Gastroesophageal sphincter (tissue), 4 donors: ENCODE measurements at regions not wholly inside any gene's neighbourhood (a gene's known extent, or its start where the extent isn't known, plus 50 kb on each side); places are given as distances from the start of the nearest gene placed in this dataset.

Experiments
- ATAC-seq: fragments of 150-250 bp; one replicate; pipeline ENCODE4 v1.9.1; 2016; ENCODE audit warnings: mild to moderate bottlenecking, moderate library complexity
- H3K27ac ChIP-seq, 4 donors: fragments of 200-600 bp; sonication (generic) in 3 of 4; 1 replicate in 3 of 4; 2 replicates in 1 of 4; pipeline ENCODE4 v1.5.1; 2016 to 2019
- H3K27me3 ChIP-seq: fragments of 200-600 bp; sonication (generic); one replicate; pipeline ENCODE4 v1.5.1; 2019
- H3K36me3 ChIP-seq, 2 donors: fragments of 200-600 bp; sonication (generic); one replicate each; pipeline ENCODE4 v1.5.1; 2019; ENCODE audit warnings: control low read depth in 1 of 2
- H3K4me1 ChIP-seq, 3 donors: fragments of 200-600 bp; sonication (generic); 1 replicate in 2 of 3; 2 replicates in 1 of 3; pipeline ENCODE4 v1.5.1; 2016 to 2019; ENCODE audit warnings: control low read depth in 2 of 3
- H3K4me3 ChIP-seq, 2 donors: fragments of 200-600 bp; sonication (generic); one replicate each; pipeline ENCODE4 v1.5.1; 2019; ENCODE audit warnings: mild to moderate bottlenecking in 1 of 2, moderate library complexity in 1 of 2
- H3K9me3 ChIP-seq, 3 donors: fragments of 200-600 bp; sonication (generic); one replicate each; pipeline ENCODE4 v1.5.1; 2017 to 2019; ENCODE audit warnings: control low read depth in 2 of 3
- EP300 ChIP-seq: sonication (generic); formaldehyde crosslinking; IDR thresholded peaks from one replicate; pipeline ENCODE4 v1.6.1; 2017; ENCODE audit warnings: antibody characterized with exemption, mild to moderate bottlenecking
- POLR2A ChIP-seq, 2 donors: fragments of 450-650 bp; IDR thresholded peaks; one replicate each; pipeline ENCODE4 v1.6.1; 2017; ENCODE audit warnings: antibody characterized with exemption in 2 of 2, mild to moderate bottlenecking in 2 of 2, moderate library complexity in 1 of 2
- POLR2AphosphoS5 ChIP-seq: sonication (generic); formaldehyde crosslinking; IDR thresholded peaks from one replicate; pipeline ENCODE4 v1.6.1; 2017; ENCODE audit warnings: antibody characterized with exemption
- WGBS, 2 donors: methylation state at CpG; one replicate each; pipeline ENCODE4 v1.1.5; 2018; ENCODE audit warnings: low coverage in 1 of 2; 5-methylcytosine and 5-hydroxymethylcytosine counted together
- TF ChIP-seq, protein P1 (sequence below), 4 experiments: fragments of 200-600 bp in 2 of 4; fragments of 450-650 bp in 2 of 4; sonication (generic) in 1 of 4; IDR thresholded peaks; one replicate each; pipeline ENCODE4 v1.5.1; 2017 to 2019; ENCODE audit warnings: antibody characterized with exemption in 4 of 4, mild to moderate bottlenecking in 2 of 4, moderate library complexity in 2 of 4

DNA sequence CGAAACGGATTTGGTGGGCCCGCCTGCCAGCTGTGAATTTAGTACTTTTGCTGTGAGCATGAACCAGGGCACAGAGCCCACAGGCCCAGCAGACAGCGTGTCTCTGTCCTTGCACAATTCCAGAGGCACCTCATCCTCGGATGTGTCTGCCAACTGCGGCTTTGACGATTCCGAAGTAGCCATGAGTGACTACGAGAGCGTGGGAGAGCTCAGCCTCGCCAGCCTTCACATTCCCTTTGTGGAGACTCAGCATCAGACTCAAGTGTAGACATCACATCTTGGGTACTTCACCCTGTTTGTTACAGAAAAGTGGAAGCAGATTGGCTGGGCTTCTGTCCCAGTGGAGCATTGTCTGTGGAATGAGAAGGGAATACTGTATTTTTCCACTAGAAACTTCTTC, 78.6 kb upstream of the MTNR1B start:
- Histone ChIP-seq H3K36me3 (no peaks in the 10 kb centered on the region), H3K9me3 (no peaks in the 10 kb centered on the region), H3K27ac (no peak overlapping the region), H3K4me1 (no peaks in the 10 kb centered on the region), H3K27me3 (no peaks in the 10 kb centered on the region), H3K4me3 (no peak overlapping the region)
- TF ChIP-seq POLR2A (IDR thresholded peaks at IDR 0.05): no peak
- no peak for TF ChIP-seq EP300
- TF ChIP-seq POLR2AphosphoS5: no peak
- TF ChIP-seq, protein P1, sequence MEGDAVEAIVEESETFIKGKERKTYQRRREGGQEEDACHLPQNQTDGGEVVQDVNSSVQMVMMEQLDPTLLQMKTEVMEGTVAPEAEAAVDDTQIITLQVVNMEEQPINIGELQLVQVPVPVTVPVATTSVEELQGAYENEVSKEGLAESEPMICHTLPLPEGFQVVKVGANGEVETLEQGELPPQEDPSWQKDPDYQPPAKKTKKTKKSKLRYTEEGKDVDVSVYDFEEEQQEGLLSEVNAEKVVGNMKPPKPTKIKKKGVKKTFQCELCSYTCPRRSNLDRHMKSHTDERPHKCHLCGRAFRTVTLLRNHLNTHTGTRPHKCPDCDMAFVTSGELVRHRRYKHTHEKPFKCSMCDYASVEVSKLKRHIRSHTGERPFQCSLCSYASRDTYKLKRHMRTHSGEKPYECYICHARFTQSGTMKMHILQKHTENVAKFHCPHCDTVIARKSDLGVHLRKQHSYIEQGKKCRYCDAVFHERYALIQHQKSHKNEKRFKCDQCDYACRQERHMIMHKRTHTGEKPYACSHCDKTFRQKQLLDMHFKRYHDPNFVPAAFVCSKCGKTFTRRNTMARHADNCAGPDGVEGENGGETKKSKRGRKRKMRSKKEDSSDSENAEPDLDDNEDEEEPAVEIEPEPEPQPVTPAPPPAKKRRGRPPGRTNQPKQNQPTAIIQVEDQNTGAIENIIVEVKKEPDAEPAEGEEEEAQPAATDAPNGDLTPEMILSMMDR (IDR thresholded peaks at IDR 0.05): no peak
- WGBS, 2 donors: 86 to 95% methylated on average over 8 to 9 of the region's 11 CpGs
- ATAC-seq: no peak

DNA sequence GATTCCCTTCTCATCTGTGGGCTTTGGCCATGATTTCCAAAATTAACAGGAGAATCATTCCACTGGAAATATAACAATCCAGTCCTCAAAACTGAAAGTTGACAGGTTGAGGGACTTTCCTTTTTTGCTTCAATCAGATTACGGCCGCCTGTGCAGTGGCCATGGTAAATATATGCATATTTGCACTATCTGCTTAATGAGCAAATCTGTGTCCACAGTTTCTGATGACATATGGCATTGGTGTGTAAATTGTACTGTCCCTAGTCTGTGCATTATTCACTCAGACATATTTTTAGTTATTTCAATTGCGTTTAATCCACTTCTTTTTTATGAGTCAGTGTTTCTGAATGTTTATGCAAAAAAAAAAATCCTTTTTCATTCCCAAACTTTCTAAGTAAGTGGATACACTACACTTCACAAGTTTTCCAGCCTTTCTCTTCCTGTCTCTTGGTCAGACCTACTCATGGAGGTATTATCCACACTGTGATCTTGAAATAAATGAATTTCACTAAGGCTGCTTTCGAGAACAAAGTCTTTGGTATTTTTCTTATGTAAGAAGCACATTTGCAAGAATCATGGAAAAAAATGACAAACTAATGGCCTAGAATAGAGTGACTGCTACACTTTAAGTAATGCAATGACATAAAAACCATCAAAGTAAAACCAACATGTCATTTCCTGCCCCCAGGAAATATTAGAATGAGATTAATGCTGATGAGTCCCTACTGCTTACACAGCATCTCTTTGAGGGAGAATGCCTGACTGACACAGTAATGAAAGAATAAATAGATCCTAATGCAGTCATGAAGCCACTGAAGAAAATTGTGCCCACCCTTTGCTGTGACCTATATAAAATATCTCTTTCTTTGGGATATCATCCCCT, 76.4 kb upstream of the MTNR1B start:
- H3K27me3 ChIP-seq: no peaks in the 10 kb centered on the region
- TF ChIP-seq POLR2AphosphoS5 (no peak), POLR2A (IDR thresholded peaks at IDR 0.05) (no peak), EP300 (no peak)
- TF ChIP-seq, protein P1 (IDR thresholded peaks at IDR 0.05): no peak
- ATAC-seq: no peak
- no peaks in the 10 kb centered on the region for H3K9me3 ChIP-seq
- H3K4me3 ChIP-seq: no peak overlapping the region
- WGBS, 2 donors: 56 to 65% methylated on average over 4 of the region's 4 CpGs
- H3K4me1 ChIP-seq: no peaks in the 10 kb centered on the region
- H3K36me3 ChIP-seq: no peaks in the 10 kb centered on the region
- H3K27ac ChIP-seq: no peak overlapping the region

DNA sequence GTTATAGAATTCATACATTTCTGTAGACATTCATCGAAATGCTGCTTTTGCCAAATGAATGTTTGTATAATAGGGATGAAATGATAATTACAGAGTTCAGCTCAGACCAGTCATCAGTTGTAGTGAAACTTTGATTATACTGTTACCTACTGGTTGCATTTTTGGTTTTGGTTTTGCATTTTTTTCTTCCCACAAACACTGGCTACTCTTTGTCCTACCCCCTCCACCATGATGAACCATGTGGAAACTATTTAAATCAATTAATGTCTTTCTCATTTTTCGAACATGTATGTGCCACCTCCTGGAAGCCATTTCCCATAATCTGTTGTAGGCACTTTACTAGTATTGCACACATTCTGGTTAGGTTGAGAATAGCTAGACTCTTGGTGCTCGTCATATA, 75.3 kb upstream of the MTNR1B start:
- no peak overlapping the region for H3K4me3 ChIP-seq
- H3K36me3 ChIP-seq: no peaks in the 10 kb centered on the region
- no peak for ATAC-seq
- H3K9me3 ChIP-seq: no peaks in the 10 kb centered on the region
- no peaks in the 10 kb centered on the region for H3K27me3 ChIP-seq
- 84 to 91% methylated on average over 2 to 3 of the region's 3 CpGs for WGBS, 2 donors
- no peaks in the 10 kb centered on the region for H3K4me1 ChIP-seq
- no peak for TF ChIP-seq POLR2A (IDR thresholded peaks at IDR 0.05)
- no peak for TF ChIP-seq EP300
- TF ChIP-seq POLR2AphosphoS5: no peak
- TF ChIP-seq, protein P1 (IDR thresholded peaks at IDR 0.05): no peak
- no peak overlapping the region for H3K27ac ChIP-seq

DNA sequence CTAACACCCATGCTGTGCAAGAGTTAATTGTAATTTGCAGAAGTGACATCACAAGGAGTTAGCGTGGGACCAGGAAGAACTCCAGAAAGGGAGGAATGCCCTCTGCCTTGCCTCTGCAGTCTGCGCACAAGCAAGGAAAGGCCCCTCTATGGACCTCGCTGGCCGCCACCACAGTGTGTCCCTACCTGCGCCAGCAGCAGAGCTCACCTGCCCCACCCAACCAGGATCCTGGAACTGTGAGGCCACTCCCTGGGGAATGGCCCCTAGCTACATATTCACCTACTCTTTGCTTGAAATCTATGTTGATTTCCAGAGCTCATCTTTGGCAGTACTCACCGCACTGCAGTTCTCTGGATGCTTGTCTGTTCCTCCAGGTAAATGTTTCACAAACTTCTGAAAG, 72.0 kb upstream of the MTNR1B start:
- no peak for ATAC-seq
- 81 to 100% methylated on average over 1 to 3 of the region's 6 CpGs for WGBS, 2 donors
- H3K4me3 ChIP-seq: no peak overlapping the region
- TF ChIP-seq EP300 (no peak), POLR2A (IDR thresholded peaks at IDR 0.05) (no peak), POLR2AphosphoS5 (no peak)
- TF ChIP-seq, protein P1 (IDR thresholded peaks at IDR 0.05): no peak
- H3K36me3 ChIP-seq: no peaks in the 10 kb centered on the region
- H3K27me3 ChIP-seq: no peaks in the 10 kb centered on the region
- no peaks in the 10 kb centered on the region for H3K9me3 ChIP-seq
- H3K27ac ChIP-seq: no peak overlapping the region
- no peaks in the 10 kb centered on the region for H3K4me1 ChIP-seq

DNA sequence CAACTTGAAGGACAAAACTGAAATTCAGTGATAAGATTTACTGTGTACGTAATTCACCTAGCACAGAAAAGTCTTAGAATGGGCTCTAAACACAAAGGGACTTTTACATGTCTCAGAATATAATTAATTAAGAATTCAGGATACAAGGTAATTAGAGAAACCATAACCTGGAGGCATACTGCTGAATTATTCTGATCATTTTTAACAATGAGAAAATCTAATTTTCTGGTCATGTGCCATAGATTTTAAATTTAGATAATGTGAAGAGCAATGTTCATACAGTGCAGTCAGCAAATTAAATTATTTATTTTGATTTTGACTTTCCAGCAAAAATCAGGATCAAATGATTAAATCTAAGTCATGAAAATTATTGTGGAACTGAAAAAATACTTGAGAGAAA, 67.0 kb upstream of the MTNR1B start:
- ATAC-seq: no peak
- no peaks in the 10 kb centered on the region for H3K27me3 ChIP-seq
- 91 to 100% methylated on average over 1 of the region's 1 CpG for WGBS, 2 donors

More for the DNA sequence above, 67.0 kb upstream of the MTNR1B start:
- no peak for TF ChIP-seq EP300
- TF ChIP-seq, protein P1 (IDR thresholded peaks at IDR 0.05): no peak
- no peak for TF ChIP-seq POLR2AphosphoS5
- Histone ChIP-seq H3K4me3 (no peak overlapping the region), H3K27ac (no peak overlapping the region), H3K36me3 (no peaks in the 10 kb centered on the region), H3K9me3 (no peaks in the 10 kb centered on the region), H3K4me1 (no peaks in the 10 kb centered on the region)
